AG09309 (cell line): ENCODE measurements at regions not wholly inside any gene's neighbourhood (a gene's known extent, or its start where the extent isn't known, plus 50 kb on each side); places are given as distances from the start of the nearest gene placed in this dataset.

ENCODE experiments used
- DNase-seq: peaks from one replicate; pipeline ENCODE4 v3.0.0-alpha.2; 2010; ENCODE audit warnings: low read depth
- H3K4me3 ChIP-seq: 2 replicates; pipeline ENCODE4 v1.5.1; 2011; ENCODE audit warnings: mild to moderate bottlenecking, low read depth, low read length, moderate library complexity; ENCODE audit not compliant: control insufficient read depth
- CTCF ChIP-seq: IDR thresholded peaks from 2 replicates; pipeline ENCODE4 v1.5.1; 2011; ENCODE audit warnings: mild to moderate bottlenecking, low read depth, low read length, inconsistent platforms; ENCODE audit not compliant: insufficient read depth, control insufficient read depth; ENCODE audit errors: missing control alignments

DNA sequence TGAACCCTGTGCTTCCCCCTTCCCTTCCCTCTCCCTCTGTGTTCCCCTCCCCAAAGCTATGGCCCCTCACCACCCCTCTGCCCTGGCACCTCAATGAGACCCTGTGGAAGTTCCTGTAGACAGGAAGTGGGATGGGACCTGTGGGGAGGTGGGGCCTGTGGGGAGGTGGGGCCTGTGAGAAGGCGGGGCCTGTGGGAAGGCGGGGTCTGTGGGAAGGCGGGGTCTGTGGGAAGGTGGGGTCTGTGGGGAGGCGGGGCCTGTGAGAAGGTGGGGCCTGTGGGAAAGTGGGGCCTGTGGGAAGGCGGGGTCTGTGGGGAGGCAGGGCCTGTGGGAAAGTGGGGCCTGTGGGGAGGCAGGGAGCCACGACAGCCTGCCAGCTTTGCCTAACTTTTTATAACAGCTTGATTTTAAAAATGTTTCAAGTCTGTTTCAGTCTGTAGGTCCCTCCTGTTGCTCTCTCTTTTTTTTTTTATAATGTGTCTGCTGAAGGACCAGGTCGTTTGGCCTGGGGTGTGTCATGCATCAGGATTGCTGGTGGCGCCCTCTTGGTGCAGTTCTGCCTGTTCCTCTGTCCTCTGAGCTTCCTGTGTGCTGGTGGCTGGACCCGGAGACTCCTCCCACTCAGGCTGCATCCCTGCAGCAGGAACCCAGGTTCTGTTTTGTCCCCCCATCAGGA, 70.5 kb upstream of the SLCO4A1 start:
- no peak for TF ChIP-seq CTCF
- no peak overlapping the region for H3K4me3 ChIP-seq

GRCh38 chr20:62572980-62573379, 69.3 kb upstream of the SLCO4A1 start:
- no peak for TF ChIP-seq CTCF
- no peak overlapping the region for H3K4me3 ChIP-seq
- no peak for DNase-seq

More for the DNA sequence above, 70.5 kb upstream of the SLCO4A1 start:
- DNase-seq: no peak

GRCh38 chr20:62573817-62574216, 68.5 kb upstream of the SLCO4A1 start:
- TF ChIP-seq CTCF: no peak
- no peak for DNase-seq
- no peak overlapping the region for H3K4me3 ChIP-seq

DNA sequence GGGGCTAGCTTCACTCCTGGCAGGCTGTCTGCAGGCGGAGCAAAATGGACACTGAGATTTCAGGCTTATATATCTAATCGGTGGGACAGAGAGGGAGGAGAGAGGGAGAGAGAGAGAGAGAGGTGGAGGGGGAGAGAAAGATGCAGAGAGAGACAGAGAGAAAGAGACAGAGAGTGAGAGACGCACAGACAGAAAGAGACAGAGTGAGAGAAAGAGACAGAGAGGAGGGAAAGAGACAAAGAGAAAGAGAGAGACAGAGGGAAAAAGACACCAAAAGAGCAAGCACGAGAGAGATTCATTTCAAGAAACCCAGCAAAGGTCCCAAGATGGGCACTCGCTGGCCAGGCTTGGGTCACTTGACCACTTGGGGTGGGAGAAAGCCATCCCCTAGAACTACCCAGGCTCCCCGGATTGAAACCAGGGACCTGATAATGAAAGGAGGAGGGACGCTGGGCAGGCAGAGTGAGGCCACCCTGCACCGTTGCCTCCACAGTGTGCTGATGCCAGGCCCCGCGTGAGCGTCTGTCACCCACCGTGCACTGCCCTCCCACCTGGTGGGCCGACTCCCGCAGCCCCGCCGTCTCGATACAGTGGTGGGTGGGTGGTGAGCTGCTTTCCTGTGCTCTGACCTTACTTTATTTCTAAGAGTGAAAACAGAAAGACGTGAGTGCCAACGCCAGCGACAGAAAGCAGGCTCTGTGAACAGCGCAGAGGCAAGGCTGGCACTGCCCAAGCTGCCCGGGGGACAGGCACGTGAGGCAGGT, 67.9 kb upstream of the SLCO4A1 start:
- no peak for DNase-seq
- no peak overlapping the region for H3K4me3 ChIP-seq
- no peak for TF ChIP-seq CTCF

GRCh38 chr20:62575976-62576722, 66.2 kb upstream of the SLCO4A1 start:
- H3K4me3 ChIP-seq: no peak overlapping the region
- TF ChIP-seq CTCF: no peak
- no peak for DNase-seq

- DNase-seq: no peak
- TF ChIP-seq CTCF: no peak
- no peak overlapping the region for H3K4me3 ChIP-seq
Observed at GRCh38 chr20:62576815-62577489, 65.4 kb upstream of the SLCO4A1 start.
